ENCODE measurements at regions not wholly inside any gene's neighbourhood (a gene's known extent, or its start where the extent isn't known, plus 50 kb on each side); places are given as distances from the start of the nearest gene placed in this dataset.

DNA sequence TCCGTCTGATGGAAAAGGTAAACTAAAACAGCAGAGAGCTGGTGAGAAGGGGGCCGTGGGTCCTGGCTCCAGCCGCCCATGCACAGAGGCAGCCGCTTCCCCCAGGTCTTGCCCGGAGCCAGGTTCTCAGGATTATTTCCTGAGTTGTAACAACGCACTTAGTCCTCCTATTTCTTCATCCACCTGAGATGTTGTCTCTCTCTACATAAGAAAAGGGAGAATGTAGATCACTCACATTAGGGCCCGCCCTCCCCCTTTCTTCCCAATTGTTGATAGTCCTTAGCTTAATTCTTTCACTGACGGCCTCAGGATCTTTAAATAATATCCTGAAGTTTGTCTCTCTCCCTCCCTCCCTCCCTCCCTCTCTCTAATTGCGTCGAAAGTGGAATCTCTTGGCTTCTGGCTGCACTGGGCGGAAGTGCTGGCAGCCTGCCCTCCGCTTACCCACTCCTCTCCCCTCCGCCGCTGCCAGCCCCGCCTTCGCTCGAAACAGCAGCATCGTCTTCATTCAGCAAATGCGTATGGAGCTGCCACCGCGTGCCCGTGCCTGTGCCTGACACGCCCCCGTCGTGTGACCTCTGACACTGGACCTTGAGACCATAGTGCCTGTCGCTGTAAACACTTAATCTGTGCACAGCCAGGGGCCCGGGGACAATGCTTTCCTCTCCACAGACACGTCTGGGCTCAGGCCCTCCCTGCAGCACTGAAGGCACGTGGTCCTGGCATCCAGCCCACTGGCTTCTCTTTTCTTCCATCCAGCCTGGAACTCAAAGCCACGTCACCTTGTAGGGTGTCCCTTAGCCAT is 174.5 kb upstream of the PPP2R2D start:
- no peaks in the 10 kb centered on the region for H3K27me3 ChIP-seq (replicated peaks; ENCODE audit: insufficient read depth, low read depth, low read length, poor library complexity)
- POLR2A ChIA-PET (ENCODE audit: low non-redundant PET), result no interaction called here
- DNase-seq (ENCODE audit: low spot score), result peak; percentile 79
- no peaks in the 10 kb centered on the region for H3K9me3 ChIP-seq (ENCODE audit: low read depth, low read length, poor library complexity, severe bottlenecking)
- H3K27ac ChIP-seq (ENCODE audit: low read depth, low read length, poor library complexity, severe bottlenecking), result no peak overlapping the region
- intact Hi-C loops (cut with micrococcal nuclease; ENCODE audit: unreplicated experiment), result no loop called here
- CTCF ChIA-PET, result no interaction called here
- no peak for TF ChIP-seq EZH2 (IDR thresholded peaks at IDR 0.05; ENCODE audit: borderline replicate concordance, low read depth, low read length, poor library complexity, severe bottlenecking)
- TF ChIP-seq, protein P1, sequence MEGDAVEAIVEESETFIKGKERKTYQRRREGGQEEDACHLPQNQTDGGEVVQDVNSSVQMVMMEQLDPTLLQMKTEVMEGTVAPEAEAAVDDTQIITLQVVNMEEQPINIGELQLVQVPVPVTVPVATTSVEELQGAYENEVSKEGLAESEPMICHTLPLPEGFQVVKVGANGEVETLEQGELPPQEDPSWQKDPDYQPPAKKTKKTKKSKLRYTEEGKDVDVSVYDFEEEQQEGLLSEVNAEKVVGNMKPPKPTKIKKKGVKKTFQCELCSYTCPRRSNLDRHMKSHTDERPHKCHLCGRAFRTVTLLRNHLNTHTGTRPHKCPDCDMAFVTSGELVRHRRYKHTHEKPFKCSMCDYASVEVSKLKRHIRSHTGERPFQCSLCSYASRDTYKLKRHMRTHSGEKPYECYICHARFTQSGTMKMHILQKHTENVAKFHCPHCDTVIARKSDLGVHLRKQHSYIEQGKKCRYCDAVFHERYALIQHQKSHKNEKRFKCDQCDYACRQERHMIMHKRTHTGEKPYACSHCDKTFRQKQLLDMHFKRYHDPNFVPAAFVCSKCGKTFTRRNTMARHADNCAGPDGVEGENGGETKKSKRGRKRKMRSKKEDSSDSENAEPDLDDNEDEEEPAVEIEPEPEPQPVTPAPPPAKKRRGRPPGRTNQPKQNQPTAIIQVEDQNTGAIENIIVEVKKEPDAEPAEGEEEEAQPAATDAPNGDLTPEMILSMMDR (conservative IDR thresholded peaks at IDR 0.05; ENCODE audit: low read depth, low read length), result no peak
- no TSS peak for BruUV-seq (replicated peaks)
- no peaks in the 10 kb centered on the region for H3K4me1 ChIP-seq (ENCODE audit: insufficient read depth, low read length, poor library complexity, severe bottlenecking)
- H3K4me3 ChIP-seq (ENCODE audit: low read depth, low read length, poor library complexity, severe bottlenecking), result no peak overlapping the region
- no peaks in the 10 kb centered on the region for H3K36me3 ChIP-seq (ENCODE audit: insufficient read depth, low read length, poor library complexity, severe bottlenecking)

DNA sequence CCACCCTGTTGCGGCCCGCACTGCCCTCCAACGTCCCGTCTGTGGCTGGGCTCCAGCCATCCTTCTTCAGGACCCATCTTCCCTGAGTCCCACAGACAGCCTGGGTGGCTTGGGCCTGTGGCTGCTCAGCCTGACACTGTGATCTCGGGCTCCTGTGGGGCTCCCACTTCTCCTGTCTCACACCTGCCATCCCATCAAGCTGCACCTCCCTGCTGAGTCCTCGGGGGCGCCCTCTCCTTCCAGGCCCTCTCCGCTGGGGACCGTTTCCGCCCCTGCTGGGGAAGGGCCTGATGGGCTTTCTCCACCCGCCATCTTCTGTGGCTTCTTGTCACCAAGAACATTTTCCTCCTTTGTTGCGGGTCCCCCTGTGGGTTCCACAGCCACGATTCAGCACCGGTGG is 173.8 kb upstream of the PPP2R2D start:
- CTCF ChIA-PET, result no interaction called here
- no peaks in the 10 kb centered on the region for H3K4me1 ChIP-seq (ENCODE audit: insufficient read depth, low read length, poor library complexity, severe bottlenecking)
- H3K36me3 ChIP-seq (ENCODE audit: insufficient read depth, low read length, poor library complexity, severe bottlenecking), result no peaks in the 10 kb centered on the region
- TF ChIP-seq, protein P1 (conservative IDR thresholded peaks at IDR 0.05; ENCODE audit: low read depth, low read length), result no peak
- no peak for TF ChIP-seq EZH2 (IDR thresholded peaks at IDR 0.05; ENCODE audit: borderline replicate concordance, low read depth, low read length, poor library complexity, severe bottlenecking)
- H3K9me3 ChIP-seq (ENCODE audit: low read depth, low read length, poor library complexity, severe bottlenecking), result no peaks in the 10 kb centered on the region
- H3K27me3 ChIP-seq (replicated peaks; ENCODE audit: insufficient read depth, low read depth, low read length, poor library complexity), result no peaks in the 10 kb centered on the region
- POLR2A ChIA-PET (ENCODE audit: low non-redundant PET), result no interaction called here
- no peak for DNase-seq (ENCODE audit: low spot score)
- intact Hi-C loops (cut with micrococcal nuclease; ENCODE audit: unreplicated experiment), result no loop called here
- BruUV-seq (replicated peaks), result no TSS peak
- no peak overlapping the region for H3K27ac ChIP-seq (ENCODE audit: low read depth, low read length, poor library complexity, severe bottlenecking)
- no peak overlapping the region for H3K4me3 ChIP-seq (ENCODE audit: low read depth, low read length, poor library complexity, severe bottlenecking)

DNA sequence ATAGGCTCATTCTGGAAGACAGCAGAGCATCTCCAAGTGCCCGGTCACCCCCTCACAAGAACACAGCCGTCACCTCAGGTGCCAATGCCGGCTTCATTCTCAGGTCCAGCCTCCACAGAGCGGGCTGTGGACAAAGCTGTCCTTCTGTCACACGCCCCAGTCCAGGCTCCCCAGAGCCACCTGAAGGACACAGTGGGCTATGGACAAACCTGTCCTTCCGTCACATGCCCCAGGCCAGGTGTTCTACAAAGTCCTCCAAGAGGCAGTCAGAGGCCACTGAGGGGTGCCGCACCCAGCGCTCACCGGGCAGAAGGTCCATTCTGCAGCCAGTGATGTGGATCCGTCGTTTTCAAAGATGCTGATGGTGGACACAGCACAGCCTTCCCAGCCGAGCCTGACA is 173.2 kb upstream of the PPP2R2D start:
- intact Hi-C loops (cut with micrococcal nuclease; ENCODE audit: unreplicated experiment), result no loop called here
- H3K27ac ChIP-seq (ENCODE audit: low read depth, low read length, poor library complexity, severe bottlenecking), result no peak overlapping the region
- POLR2A ChIA-PET (ENCODE audit: low non-redundant PET), result no interaction called here
- TF ChIP-seq, protein P1 (conservative IDR thresholded peaks at IDR 0.05; ENCODE audit: low read depth, low read length), result no peak
- no peak for TF ChIP-seq EZH2 (IDR thresholded peaks at IDR 0.05; ENCODE audit: borderline replicate concordance, low read depth, low read length, poor library complexity, severe bottlenecking)
- no peaks in the 10 kb centered on the region for H3K9me3 ChIP-seq (ENCODE audit: low read depth, low read length, poor library complexity, severe bottlenecking)
- H3K27me3 ChIP-seq (replicated peaks; ENCODE audit: insufficient read depth, low read depth, low read length, poor library complexity), result no peaks in the 10 kb centered on the region
- H3K4me1 ChIP-seq (ENCODE audit: insufficient read depth, low read length, poor library complexity, severe bottlenecking), result no peaks in the 10 kb centered on the region
- DNase-seq (ENCODE audit: low spot score), result no peak
- H3K36me3 ChIP-seq (ENCODE audit: insufficient read depth, low read length, poor library complexity, severe bottlenecking), result no peaks in the 10 kb centered on the region
- no peak overlapping the region for H3K4me3 ChIP-seq (ENCODE audit: low read depth, low read length, poor library complexity, severe bottlenecking)
- CTCF ChIA-PET, result no interaction called here
- no TSS peak for BruUV-seq (replicated peaks)
